ENCODE measurements at regions not wholly inside any gene's neighbourhood (a gene's known extent, or its start where the extent isn't known, plus 50 kb on each side); places are given as distances from the start of the nearest gene placed in this dataset.

DNA sequence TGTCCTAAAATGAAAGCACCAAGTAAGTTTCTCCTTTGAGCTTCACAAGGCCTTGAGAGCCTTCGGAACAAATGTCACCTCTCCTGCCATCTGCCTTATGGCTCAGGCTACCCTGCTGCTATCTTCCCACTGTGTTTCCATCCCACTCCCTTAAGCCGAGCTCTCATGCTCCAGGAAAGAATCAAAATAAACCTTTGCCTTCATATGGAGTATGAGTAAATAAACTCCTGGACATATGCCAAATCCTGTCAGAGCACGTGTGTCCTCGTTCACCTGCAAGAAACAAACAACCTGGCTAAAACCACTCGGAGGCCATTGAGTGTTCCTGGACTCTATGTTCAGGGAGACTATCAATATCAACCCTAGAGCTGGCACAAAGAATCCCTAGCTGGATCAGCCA is 122.3 kb upstream of the CCDC112 start:
- no peak for TF ChIP-seq CTCF (IDR thresholded peaks at IDR 0.05)
- TF ChIP-seq POLR2A (IDR thresholded peaks at IDR 0.05) = no peak

Data from testis (tissue), 2 donors.